Esophagus squamous epithelium (tissue), 5 donors: ENCODE measurements at regions not wholly inside any gene's neighbourhood (a gene's known extent, or its start where the extent isn't known, plus 50 kb on each side); places are given as distances from the start of the nearest gene placed in this dataset.

Experiments
- DNase-seq: peaks from one replicate; lab custom pipeline; 2025; lab: John Stamatoyannopoulos, UW
- H3K27ac ChIP-seq, 4 donors: fragments of 200-600 bp; sonication (generic); one replicate each; pipeline ENCODE4 v1.5.1; 2016 to 2019; ENCODE audit warnings: mild to moderate bottlenecking in 1 of 4
- H3K27me3 ChIP-seq, 4 donors: fragments of 200-600 bp; sonication (generic); 1 replicate in 3 of 4; 2 replicates in 1 of 4; pipeline versions ENCODE4 v1.5.1 to v1.6.0; 2017 to 2021; ENCODE audit warnings: antibody characterized with exemption in 1 of 4
- H3K36me3 ChIP-seq, 3 donors: fragments of 200-600 bp; sonication (generic); one replicate each; pipeline ENCODE4 v1.5.1; 2016 to 2019
- H3K4me1 ChIP-seq, 3 donors: fragments of 200-600 bp; sonication (generic); one replicate each; pipeline ENCODE4 v1.5.1; 2017 to 2019
- H3K4me3 ChIP-seq, 4 donors: fragments of 200-600 bp; sonication (generic); 1 replicate in 3 of 4; 2 replicates in 1 of 4; pipeline ENCODE4 v1.5.1; 2016 to 2019; ENCODE audit warnings: mild to moderate bottlenecking in 2 of 4, moderate library complexity in 1 of 4
- H3K9me3 ChIP-seq, 3 donors: fragments of 200-600 bp; sonication (generic); one replicate each; pipeline ENCODE4 v1.5.1; 2016 to 2019
- POLR2A ChIP-seq, 4 donors: fragments of 450-650 bp; IDR thresholded peaks; one replicate each; pipeline ENCODE4 v1.6.1; 2017; ENCODE audit warnings: antibody characterized with exemption in 4 of 4, mild to moderate bottlenecking in 4 of 4, moderate library complexity in 3 of 4
- WGBS, 2 donors: methylation state at CpG; one replicate each; pipeline ENCODE4 v1.1.5; 2018; 5-methylcytosine and 5-hydroxymethylcytosine counted together
- intact Hi-C: fragments of 100-400 bp; cut with DNase I; formaldehyde crosslinking; loops from one replicate; pipeline ENCODE4 v1.15.0; 2022
- TF ChIP-seq, protein P1 (sequence below), 6 experiments: fragments of 450-650 bp in 4 of 6; fragments of 200-600 bp in 2 of 6; sonication (generic) in 2 of 6; IDR thresholded peaks; one replicate each; pipeline ENCODE4 v1.5.1; 2016 to 2019; ENCODE audit warnings: antibody characterized with exemption in 6 of 6, mild to moderate bottlenecking in 4 of 6, moderate library complexity in 4 of 6
- donor health status: DM: yes; HTN: yes; CAD: no.

DNA sequence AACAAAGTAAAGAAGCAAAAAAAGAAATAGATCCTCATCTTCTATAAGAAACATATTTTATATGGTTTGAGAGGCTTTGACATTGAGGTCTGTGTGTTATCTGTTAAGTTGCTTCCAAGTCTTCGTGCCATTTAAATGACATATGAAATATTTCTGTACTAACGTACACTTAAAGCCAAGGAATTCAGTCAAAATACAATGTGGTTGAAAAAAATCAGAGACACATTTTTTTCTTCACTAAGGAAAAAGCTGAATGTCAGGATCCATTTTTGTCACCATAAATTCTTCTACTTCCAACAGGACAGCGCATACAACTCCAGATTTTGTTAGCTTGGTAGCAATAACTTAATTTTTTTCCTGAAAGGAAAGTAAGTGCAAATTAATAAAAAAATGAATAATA lies 168.5 kb downstream of the FAT4 start:
- TF ChIP-seq POLR2A (IDR thresholded peaks at IDR 0.05), result no peak
- TF ChIP-seq, protein P1, sequence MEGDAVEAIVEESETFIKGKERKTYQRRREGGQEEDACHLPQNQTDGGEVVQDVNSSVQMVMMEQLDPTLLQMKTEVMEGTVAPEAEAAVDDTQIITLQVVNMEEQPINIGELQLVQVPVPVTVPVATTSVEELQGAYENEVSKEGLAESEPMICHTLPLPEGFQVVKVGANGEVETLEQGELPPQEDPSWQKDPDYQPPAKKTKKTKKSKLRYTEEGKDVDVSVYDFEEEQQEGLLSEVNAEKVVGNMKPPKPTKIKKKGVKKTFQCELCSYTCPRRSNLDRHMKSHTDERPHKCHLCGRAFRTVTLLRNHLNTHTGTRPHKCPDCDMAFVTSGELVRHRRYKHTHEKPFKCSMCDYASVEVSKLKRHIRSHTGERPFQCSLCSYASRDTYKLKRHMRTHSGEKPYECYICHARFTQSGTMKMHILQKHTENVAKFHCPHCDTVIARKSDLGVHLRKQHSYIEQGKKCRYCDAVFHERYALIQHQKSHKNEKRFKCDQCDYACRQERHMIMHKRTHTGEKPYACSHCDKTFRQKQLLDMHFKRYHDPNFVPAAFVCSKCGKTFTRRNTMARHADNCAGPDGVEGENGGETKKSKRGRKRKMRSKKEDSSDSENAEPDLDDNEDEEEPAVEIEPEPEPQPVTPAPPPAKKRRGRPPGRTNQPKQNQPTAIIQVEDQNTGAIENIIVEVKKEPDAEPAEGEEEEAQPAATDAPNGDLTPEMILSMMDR (IDR thresholded peaks at IDR 0.05), result no peak
- Histone ChIP-seq H3K4me1 (no peaks in the 10 kb centered on the region), H3K27me3 (no peaks in the 10 kb centered on the region), H3K27ac (no peak overlapping the region), H3K9me3 (no peaks in the 10 kb centered on the region), H3K36me3 (peaks cover 0 to 5% (median 0%) of the 10 kb centered on the region in 3 donors), H3K4me3 (no peak overlapping the region)
- 65 to 73% methylated on average over 3 of the region's 3 CpGs for WGBS, 2 donors
- no peak for DNase-seq
- intact Hi-C loops, result no loop called here

DNA sequence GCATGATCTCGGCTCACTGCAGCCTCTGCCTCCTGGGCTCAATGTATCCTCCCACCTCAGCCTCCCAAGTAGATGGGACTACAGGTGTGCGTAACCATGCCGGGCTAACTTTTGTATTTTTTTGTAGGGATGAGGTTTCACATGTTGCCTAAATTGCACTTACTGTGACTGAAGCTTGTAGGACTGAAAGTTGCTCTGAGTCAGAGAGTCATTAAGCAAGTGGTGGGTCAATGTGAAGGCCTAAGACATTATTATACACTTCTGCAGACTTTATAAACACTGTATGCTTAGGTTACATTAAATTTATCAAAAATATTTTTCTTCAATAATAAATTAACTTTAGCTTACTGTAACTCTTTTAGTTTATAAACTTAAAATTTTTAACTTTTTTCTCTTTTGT lies 170.2 kb downstream of the FAT4 start:
- H3K27ac ChIP-seq, result no peak overlapping the region
- no peak for DNase-seq
- H3K9me3 ChIP-seq, result no peaks in the 10 kb centered on the region
- H3K27me3 ChIP-seq, result no peaks in the 10 kb centered on the region
- intact Hi-C loops, result no loop called here
- WGBS, 2 donors, result 81 to 93% methylated on average over 3 of the region's 3 CpGs
- TF ChIP-seq POLR2A (IDR thresholded peaks at IDR 0.05), result no peak
- TF ChIP-seq, protein P1 (IDR thresholded peaks at IDR 0.05), result no peak
- peaks cover 0 to 6% (median 0%) of the 10 kb centered on the region in 3 donors for H3K36me3 ChIP-seq
- H3K4me1 ChIP-seq, result no peaks in the 10 kb centered on the region
- H3K4me3 ChIP-seq, result no peak overlapping the region

- intact Hi-C loops, result no loop called here
- DNase-seq, result no peak
- Histone ChIP-seq H3K27me3 (no peaks in the 10 kb centered on the region), H3K9me3 (no peaks in the 10 kb centered on the region), H3K4me1 (no peaks in the 10 kb centered on the region), H3K36me3 (peaks cover 0 to 20% (median 0%) of the 10 kb centered on the region in 3 donors), H3K27ac (no peak overlapping the region), H3K4me3 (no peak overlapping the region)
- 53 to 71% methylated on average over 3 of the region's 3 CpGs for WGBS, 2 donors
- TF ChIP-seq, protein P1 (IDR thresholded peaks at IDR 0.05), result no peak
- TF ChIP-seq POLR2A (IDR thresholded peaks at IDR 0.05), result no peak
Measured at GRCh38 chr4:125486351-125486750, 171.6 kb downstream of the FAT4 start.

- no peaks in the 10 kb centered on the region for H3K9me3 ChIP-seq
- no peak overlapping the region for H3K27ac ChIP-seq
- whole genome bisulfite sequencing, 2 donors, result 76 to 86% methylated on average over 5 to 14 of the region's 15 CpGs
- H3K27me3 ChIP-seq, result no peaks in the 10 kb centered on the region
- no peak overlapping the region for H3K4me3 ChIP-seq
- intact Hi-C loops, result no loop called here
- DNase-seq, result no peak
- H3K4me1 ChIP-seq, result no peaks in the 10 kb centered on the region
- TF ChIP-seq, protein P1 (IDR thresholded peaks at IDR 0.05), result no peak
- TF ChIP-seq POLR2A (IDR thresholded peaks at IDR 0.05), result no peak
- peaks cover 0 to 20% (median 0%) of the 10 kb centered on the region in 3 donors for H3K36me3 ChIP-seq
Measured at GRCh38 chr4:125489952-125490690, 175.4 kb downstream of the FAT4 start.

GRCh38 chr4:125492957-125493356 lies 178.2 kb downstream of the FAT4 start:
- intact Hi-C loops, result no loop called here
- H3K9me3 ChIP-seq, result no peaks in the 10 kb centered on the region
- no peak overlapping the region for H3K27ac ChIP-seq
- WGBS, 2 donors, result 68 to 74% methylated on average over 1 of the region's 1 CpG
- H3K4me1 ChIP-seq, result no peaks in the 10 kb centered on the region
- peaks cover 0 to 15% (median 0%) of the 10 kb centered on the region in 3 donors for H3K36me3 ChIP-seq
- no peak for TF ChIP-seq POLR2A (IDR thresholded peaks at IDR 0.05)
- TF ChIP-seq, protein P1 (IDR thresholded peaks at IDR 0.05), result no peak
- DNase-seq, result no peak
- no peaks in the 10 kb centered on the region for H3K27me3 ChIP-seq
- H3K4me3 ChIP-seq, result no peak overlapping the region
